ENCODE measurements at regions not wholly inside any gene's neighbourhood (a gene's known extent, or its start where the extent isn't known, plus 50 kb on each side); places are given as distances from the start of the nearest gene placed in this dataset.

GRCh38 chr12:107845226-107845979, 70.9 kb downstream of the ASCL4 start:
- TF ChIP-seq CTCF (conservative IDR thresholded peaks at IDR 0.05; ENCODE audit: low read length) (no peak), EZH2phosphoT487 (IDR thresholded peaks at IDR 0.05; ENCODE audit: borderline replicate concordance, low read depth, low read length) (no peak)
